Fibroblast of lung (primary cell): ENCODE measurements at regions not wholly inside any gene's neighbourhood (a gene's known extent, or its start where the extent isn't known, plus 50 kb on each side); places are given as distances from the start of the nearest gene placed in this dataset.

Source experiments
- CTCF ChIP-seq, 2 donors: IDR thresholded peaks in 1 of 2; conservative IDR thresholded peaks in 1 of 2; 1 replicate in 1 of 2; 2 replicates in 1 of 2; pipeline ENCODE4 v1.5.1; 2011 to 2012; ENCODE audit warnings: low read length in 2 of 2, control low read depth in 1 of 2, inconsistent platforms in 1 of 2, low read depth in 1 of 2, mild to moderate bottlenecking in 1 of 2
- EZH2 ChIP-seq: IDR thresholded peaks from 2 replicates; pipeline ENCODE4 v1.5.1; 2012; ENCODE audit warnings: low read length, control low read depth, mild to moderate bottlenecking; ENCODE audit errors: missing control alignments

- TF ChIP-seq CTCF (conservative IDR thresholded peaks at IDR 0.05 in 1 of 2, IDR thresholded peaks at IDR 0.05 in 1 of 2; ENCODE audit: low read depth in 1 of 2, low read length in 2 of 2), result no peak
- no peak for TF ChIP-seq EZH2
These were observed 290.1 kb downstream of the BMP2 start for GRCh38 chr20:7057611-7058010.
